Testis (tissue), 2 donors: ENCODE measurements at regions not wholly inside any gene's neighbourhood (a gene's known extent, or its start where the extent isn't known, plus 50 kb on each side); places are given as distances from the start of the nearest gene placed in this dataset.

Source experiments
- DNase-seq: peaks from one replicate; pipeline ENCODE4 v3.0.0-alpha.2; 2019
- H3K27ac ChIP-seq, 2 donors: fragments of 200-600 bp; sonication (generic); one replicate each; pipeline ENCODE4 v1.5.1; 2019
- H3K27me3 ChIP-seq: fragments of 200-600 bp; sonication (generic); one replicate; pipeline ENCODE4 v1.5.1; 2019
- H3K36me3 ChIP-seq: fragments of 200-600 bp; sonication (generic); one replicate; pipeline ENCODE4 v1.5.1; 2017; ENCODE audit warnings: low read depth; ENCODE audit errors: missing control alignments
- H3K4me1 ChIP-seq: fragments of 200-600 bp; sonication (generic); one replicate; pipeline ENCODE4 v1.5.1; 2019
- H3K4me3 ChIP-seq, 2 donors: fragments of 200-600 bp; sonication (generic); one replicate each; pipeline ENCODE4 v1.5.1; 2017 to 2019
- H3K9me3 ChIP-seq: fragments of 200-600 bp; sonication (generic); one replicate; pipeline ENCODE4 v1.5.1; 2017
- CTCF ChIP-seq, 3 experiments: fragments of 450-650 bp in 2 of 3; fragments of 200-600 bp in 1 of 3; sonication (generic) in 1 of 3; IDR thresholded peaks; one replicate each; pipeline ENCODE4 v1.5.1; 2016 to 2019; ENCODE audit warnings: antibody characterized with exemption in 3 of 3, mild to moderate bottlenecking in 2 of 3, moderate library complexity in 1 of 3
- POLR2A ChIP-seq: fragments of 450-650 bp; IDR thresholded peaks from one replicate; pipeline ENCODE4 v1.6.1; 2017; ENCODE audit warnings: antibody characterized with exemption, mild to moderate bottlenecking, moderate library complexity
- WGBS, 2 donors: methylation state at CpG; one replicate each; pipeline ENCODE4 v1.1.5; 2018; 5-methylcytosine and 5-hydroxymethylcytosine counted together
- intact Hi-C: fragments of 100-400 bp; cut with DNase I; formaldehyde crosslinking; loops from one replicate; pipeline ENCODE4 v1.15.1; 2023; ENCODE audit warnings: low total_unique reads

- H3K36me3 ChIP-seq: no peaks in the 10 kb centered on the region
- intact Hi-C loops: no loop called here
- no peak overlapping the region for H3K27ac ChIP-seq
- H3K9me3 ChIP-seq: no peaks in the 10 kb centered on the region
- no peak for DNase-seq
- no peak for TF ChIP-seq CTCF (IDR thresholded peaks at IDR 0.05)
- no peak for TF ChIP-seq POLR2A
- no peaks in the 10 kb centered on the region for H3K4me1 ChIP-seq
- 93 to 95% methylated on average over 19 to 21 of the region's 24 CpGs for WGBS, 2 donors
- H3K27me3 ChIP-seq: no peaks in the 10 kb centered on the region
- no peak overlapping the region for H3K4me3 ChIP-seq
Measured at GRCh38 chr2:120432293-120432975, 86.5 kb downstream of the INHBB start.

- Histone ChIP-seq H3K9me3 (no peaks in the 10 kb centered on the region), H3K27me3 (no peaks in the 10 kb centered on the region), H3K36me3 (no peaks in the 10 kb centered on the region), H3K4me3 (no peak overlapping the region), H3K4me1 (no peaks in the 10 kb centered on the region), H3K27ac (no peak overlapping the region)
- 84 to 95% methylated on average over 10 to 17 of the region's 17 CpGs for WGBS, 2 donors
- TF ChIP-seq CTCF (IDR thresholded peaks at IDR 0.05) (no peak), POLR2A (no peak)
- intact Hi-C loops: no loop called here
- no peak for DNase-seq
Measured at GRCh38 chr2:120432976-120433815, 87.3 kb downstream of the INHBB start.

GRCh38 chr2:120433816-120434290 lies 87.9 kb downstream of the INHBB start:
- Histone ChIP-seq H3K4me3 (no peak overlapping the region), H3K27me3 (no peaks in the 10 kb centered on the region), H3K4me1 (no peaks in the 10 kb centered on the region), H3K27ac (no peak overlapping the region), H3K36me3 (no peaks in the 10 kb centered on the region), H3K9me3 (no peaks in the 10 kb centered on the region)
- 95 to 97% methylated on average over 7 of the region's 7 CpGs for WGBS, 2 donors
- TF ChIP-seq POLR2A: no peak
- peak; percentile 9 for DNase-seq
- intact Hi-C loops: no loop called here

- Histone ChIP-seq H3K9me3 (no peaks in the 10 kb centered on the region), H3K36me3 (no peaks in the 10 kb centered on the region), H3K4me1 (no peaks in the 10 kb centered on the region), H3K4me3 (no peak overlapping the region), H3K27ac (no peak overlapping the region), H3K27me3 (no peaks in the 10 kb centered on the region)
- 83 to 92% methylated on average over 15 to 22 of the region's 22 CpGs for WGBS, 2 donors
- TF ChIP-seq POLR2A (no peak), CTCF (IDR thresholded peaks at IDR 0.05) (no peak)
- DNase-seq: peak; percentile 9
- intact Hi-C loops: no loop called here
Measured at GRCh38 chr2:120434492-120435308, 88.8 kb downstream of the INHBB start.
